Uterus (tissue), 3 donors: ENCODE measurements at regions not wholly inside any gene's neighbourhood (a gene's known extent, or its start where the extent isn't known, plus 50 kb on each side); places are given as distances from the start of the nearest gene placed in this dataset.

ENCODE experiments used
- DNase-seq, 2 donors: peaks; one replicate each; pipeline ENCODE4 v3.0.0-alpha.2; 2019 to 2020
- H3K27ac ChIP-seq, 2 donors: fragments of 200-600 bp; sonication (generic); 1 replicate in 1 of 2; 2 replicates in 1 of 2; pipeline ENCODE4 v1.5.1; 2016 to 2018
- H3K27me3 ChIP-seq, 2 donors: fragments of 200-600 bp; sonication (generic); one replicate each; pipeline ENCODE4 v1.5.1; 2018 to 2019; ENCODE audit warnings: control low read depth in 1 of 2
- H3K36me3 ChIP-seq, 2 donors: fragments of 200-600 bp; sonication (generic); one replicate each; pipeline ENCODE4 v1.5.1; 2019; ENCODE audit warnings: control low read depth in 1 of 2
- H3K4me1 ChIP-seq, 2 donors: fragments of 200-600 bp; sonication (generic); one replicate each; pipeline ENCODE4 v1.5.1; 2018 to 2019; ENCODE audit warnings: control low read depth in 1 of 2
- H3K4me3 ChIP-seq, 2 donors: fragments of 200-600 bp; sonication (generic); 1 replicate in 1 of 2; 2 replicates in 1 of 2; pipeline ENCODE4 v1.5.1; 2018 to 2019; ENCODE audit warnings: mild to moderate bottlenecking in 1 of 2
- H3K9me3 ChIP-seq, 2 donors: fragments of 200-600 bp; sonication (generic); one replicate each; pipeline ENCODE4 v1.5.1; 2019; ENCODE audit warnings: control low read depth in 1 of 2
- CTCF ChIP-seq, 4 experiments: fragments of 200-600 bp in 2 of 4; fragments of 450-650 bp in 2 of 4; sonication (generic) in 2 of 4; IDR thresholded peaks; one replicate each; pipeline ENCODE4 v1.5.1; 2016 to 2019; ENCODE audit warnings: antibody characterized with exemption in 4 of 4, mild to moderate bottlenecking in 2 of 4, moderate library complexity in 1 of 4
- POLR2A ChIP-seq, 2 donors: fragments of 450-650 bp; IDR thresholded peaks; one replicate each; pipeline ENCODE4 v1.6.1; 2016; ENCODE audit warnings: antibody characterized with exemption in 2 of 2, mild to moderate bottlenecking in 1 of 2, moderate library complexity in 1 of 2
- intact Hi-C: fragments of 100-400 bp; cut with DNase I; formaldehyde crosslinking; loops from one replicate; pipeline ENCODE4 v1.15.1; 2023; ENCODE audit warnings: low total_unique reads
- donor health status: DM: yes; HTN: yes; CAD: no.

- Histone ChIP-seq H3K4me3 (no peak overlapping the region), H3K27me3 (no peaks in the 10 kb centered on the region), H3K36me3 (no peaks in the 10 kb centered on the region), H3K4me1 (no peaks in the 10 kb centered on the region), H3K27ac (no peak overlapping the region), H3K9me3 (no peaks in the 10 kb centered on the region)
- DNase-seq: no peak
- TF ChIP-seq CTCF (IDR thresholded peaks at IDR 0.05) (no peak), POLR2A (IDR thresholded peaks at IDR 0.05) (no peak)
- intact Hi-C loops: no loop called here
Observed at GRCh38 chr10:21099291-21100062, 202.4 kb upstream of the NEBL start.

DNA sequence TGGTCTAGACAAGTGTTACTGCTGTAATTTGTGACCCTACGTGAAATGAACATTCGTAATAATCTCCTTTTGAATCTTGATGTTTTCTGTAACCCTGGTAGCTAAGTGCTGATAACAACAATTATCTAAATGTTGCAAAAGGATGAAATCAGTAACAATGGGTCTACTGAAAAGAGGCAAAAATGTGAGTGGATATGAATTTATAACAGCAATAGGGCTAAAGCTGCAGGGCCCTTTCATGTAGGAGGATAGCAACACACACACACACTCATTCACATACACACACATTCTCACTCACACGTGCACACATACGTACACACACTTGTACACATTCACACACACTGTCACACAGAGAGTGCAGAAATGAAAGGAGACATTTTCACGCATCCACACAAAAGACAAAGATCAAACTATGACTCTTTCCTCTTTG is 200.8 kb upstream of the NEBL start:
- no peak for DNase-seq
- Histone ChIP-seq H3K9me3 (no peaks in the 10 kb centered on the region), H3K4me3 (no peak overlapping the region), H3K27me3 (no peaks in the 10 kb centered on the region), H3K4me1 (no peaks in the 10 kb centered on the region), H3K27ac (no peak overlapping the region), H3K36me3 (no peaks in the 10 kb centered on the region)
- intact Hi-C loops: no loop called here
- TF ChIP-seq POLR2A (IDR thresholded peaks at IDR 0.05) (no peak), CTCF (IDR thresholded peaks at IDR 0.05) (no peak)

DNA sequence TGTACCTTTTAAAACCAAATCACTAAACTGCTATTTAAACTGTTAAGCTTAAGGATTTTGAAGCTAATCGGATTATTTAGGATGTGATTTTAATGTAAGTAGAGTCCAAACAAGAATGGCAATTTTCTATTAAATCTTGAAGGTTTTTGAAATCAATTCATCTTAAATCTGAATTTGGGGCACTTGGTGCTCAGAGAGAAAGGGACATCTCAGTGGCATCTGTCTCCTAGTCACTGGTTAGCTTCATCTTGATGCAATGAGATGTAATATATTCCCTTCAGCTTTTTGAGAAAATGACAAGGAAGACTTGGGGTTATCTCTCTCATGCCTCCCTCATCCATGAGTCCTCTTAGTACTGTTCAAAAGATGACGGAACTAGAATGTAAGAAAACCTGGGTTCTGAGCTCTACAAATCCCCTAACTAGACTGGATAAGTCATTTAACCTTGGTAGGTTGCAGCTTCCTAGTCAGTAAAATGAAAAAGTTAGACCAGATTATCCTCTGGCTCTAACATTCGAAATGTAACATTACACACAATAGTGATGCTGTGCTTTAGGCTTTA is 198.5 kb upstream of the NEBL start:
- Histone ChIP-seq H3K27me3 (no peaks in the 10 kb centered on the region), H3K9me3 (no peaks in the 10 kb centered on the region), H3K36me3 (no peaks in the 10 kb centered on the region), H3K27ac (no peak overlapping the region), H3K4me3 (no peak overlapping the region), H3K4me1 (no peaks in the 10 kb centered on the region)
- intact Hi-C loops: no loop called here
- no peak for DNase-seq
- TF ChIP-seq CTCF (IDR thresholded peaks at IDR 0.05) (no peak), POLR2A (IDR thresholded peaks at IDR 0.05) (no peak)

- Histone ChIP-seq H3K36me3 (no peaks in the 10 kb centered on the region), H3K27me3 (no peaks in the 10 kb centered on the region), H3K9me3 (no peaks in the 10 kb centered on the region), H3K4me1 (no peaks in the 10 kb centered on the region), H3K27ac (no peak overlapping the region), H3K4me3 (no peak overlapping the region)
- DNase-seq: no peak
- intact Hi-C loops: no loop called here
- TF ChIP-seq CTCF (IDR thresholded peaks at IDR 0.05): no peak
Observed at GRCh38 chr10:21095073-21095472, 198.0 kb upstream of the NEBL start.

- Histone ChIP-seq H3K27me3 (no peaks in the 10 kb centered on the region), H3K4me1 (no peaks in the 10 kb centered on the region), H3K27ac (no peak overlapping the region), H3K36me3 (no peaks in the 10 kb centered on the region), H3K4me3 (no peak overlapping the region), H3K9me3 (no peaks in the 10 kb centered on the region)
- TF ChIP-seq CTCF (IDR thresholded peaks at IDR 0.05): no peak
- no peak for TF ChIP-seq POLR2A (IDR thresholded peaks at IDR 0.05)
- intact Hi-C loops: no loop called here
- DNase-seq: no peak
Observed at GRCh38 chr10:21092683-21093524, 195.8 kb upstream of the NEBL start.
